Hepatocyte (in vitro differentiated cells): ENCODE measurements at regions not wholly inside any gene's neighbourhood (a gene's known extent, or its start where the extent isn't known, plus 50 kb on each side); places are given as distances from the start of the nearest gene placed in this dataset.

ENCODE experiments used
- DNase-seq: peaks from one replicate; pipeline ENCODE4 v3.0.0-alpha.2; 2016; ENCODE audit warnings: low spot score
- H2AFZ ChIP-seq: fragments of 200-600 bp; sonication (generic); 2 replicates; pipeline ENCODE4 v1.6.0; 2016; ENCODE audit warnings: antibody characterized with exemption, mild to moderate bottlenecking
- H3K27ac ChIP-seq: fragments of 200-600 bp; sonication (generic); 2 replicates; pipeline ENCODE4 v1.5.1; 2016; ENCODE audit warnings: mild to moderate bottlenecking
- H3K27me3 ChIP-seq: fragments of 200-600 bp; sonication (generic); 2 replicates; pipeline ENCODE4 v1.6.1; 2016
- H3K36me3 ChIP-seq: fragments of 200-600 bp; sonication (generic); replicated peaks from 2 replicates; pipeline ENCODE4 v1.5.1; 2016; ENCODE audit warnings: low read depth; ENCODE audit not compliant: insufficient read depth
- H3K4me1 ChIP-seq: fragments of 200-600 bp; sonication (generic); 2 replicates; pipeline ENCODE4 v1.5.1; 2016; ENCODE audit warnings: mild to moderate bottlenecking, moderate library complexity; ENCODE audit not compliant: insufficient read depth
- H3K4me2 ChIP-seq: fragments of 200-600 bp; sonication (generic); 2 replicates; pipeline ENCODE4 v1.6.0; 2016
- H3K4me3 ChIP-seq: fragments of 200-600 bp; sonication (generic); 2 replicates; pipeline ENCODE4 v1.5.1; 2016; ENCODE audit warnings: mild to moderate bottlenecking
- H3K79me2 ChIP-seq: fragments of 200-600 bp; sonication (generic); 2 replicates; pipeline ENCODE4 v1.6.0; 2017; ENCODE audit warnings: mild to moderate bottlenecking
- H3K9me2 ChIP-seq: fragments of 200-600 bp; sonication (generic); replicated peaks from 2 replicates; pipeline ENCODE4 v1.6.0; 2017; ENCODE audit warnings: mild to moderate bottlenecking; ENCODE audit not compliant: insufficient read depth
- H3K9me3 ChIP-seq: fragments of 200-600 bp; sonication (generic); 2 replicates; pipeline ENCODE4 v1.5.1; 2016; ENCODE audit warnings: low read depth, mild to moderate bottlenecking
- H4K20me1 ChIP-seq: fragments of 200-600 bp; sonication (generic); 2 replicates; pipeline ENCODE4 v1.6.0; 2016; ENCODE audit warnings: mild to moderate bottlenecking; ENCODE audit not compliant: insufficient read depth, poor library complexity, severe bottlenecking
- CTCF ChIP-seq: fragments of 200-600 bp; sonication (generic); IDR thresholded peaks from 2 replicates; pipeline ENCODE4 v1.5.1; 2016; ENCODE audit warnings: antibody characterized with exemption, mild to moderate bottlenecking; ENCODE audit not compliant: poor library complexity
- EZH2 ChIP-seq: fragments of 200-600 bp; sonication (generic); IDR thresholded peaks from 2 replicates; pipeline ENCODE4 v1.6.1; 2016; ENCODE audit warnings: antibody characterized with exemption, mild to moderate bottlenecking, borderline replicate concordance
- EZH2phosphoT487 ChIP-seq: fragments of 200-600 bp; sonication (generic); IDR thresholded peaks from one replicate; pipeline ENCODE4 v1.6.1; 2018; ENCODE audit warnings: antibody characterized with exemption, mild to moderate bottlenecking, low read depth, moderate library complexity; ENCODE audit not compliant: unreplicated experiment, severe bottlenecking
- WGBS: methylation state at CpG from one replicate; pipeline ENCODE4 v1.1.6; 2016; ENCODE audit warnings: low lambda C conversion rate; ENCODE audit errors: missing lambda C conversion rate; 5-methylcytosine and 5-hydroxymethylcytosine counted together

DNA sequence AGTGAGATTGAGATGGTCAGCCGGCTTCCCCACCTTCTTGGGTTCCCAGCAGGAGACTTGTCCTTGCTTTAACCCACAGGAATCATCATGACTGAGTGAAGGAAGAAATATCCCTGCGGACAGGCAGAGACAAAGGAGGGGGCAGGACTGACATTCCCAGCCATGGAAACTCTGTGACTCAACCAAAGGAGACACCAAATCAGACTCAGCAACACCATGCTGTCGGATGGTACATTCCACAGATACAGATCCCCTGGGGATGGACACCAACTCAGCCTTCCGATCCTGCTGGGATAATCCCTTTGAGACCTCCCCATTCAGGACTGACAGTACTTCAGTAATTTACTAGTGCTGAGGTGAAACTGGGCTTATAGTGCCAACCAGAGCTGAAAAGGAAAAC, 518.3 kb downstream of the XIRP2 start:
- Histone ChIP-seq H2AFZ (no peak overlapping the region), H3K9me3 (no peaks in the 10 kb centered on the region), H3K9me2 (no peaks in the 10 kb centered on the region), H3K4me1 (no peaks in the 10 kb centered on the region), H3K4me2 (no peak overlapping the region), H3K79me2 (no peaks in the 10 kb centered on the region), H3K27me3 (no peaks in the 10 kb centered on the region), H3K4me3 (no peak overlapping the region), H4K20me1 (no peaks in the 10 kb centered on the region), H3K27ac (no peak overlapping the region), H3K36me3 (no peaks in the 10 kb centered on the region)
- DNase-seq, result no peak
- TF ChIP-seq EZH2phosphoT487 (no peak), EZH2 (no peak), CTCF (no peak)
- WGBS, result 33% methylated on average over 4 of the region's 4 CpGs

DNA sequence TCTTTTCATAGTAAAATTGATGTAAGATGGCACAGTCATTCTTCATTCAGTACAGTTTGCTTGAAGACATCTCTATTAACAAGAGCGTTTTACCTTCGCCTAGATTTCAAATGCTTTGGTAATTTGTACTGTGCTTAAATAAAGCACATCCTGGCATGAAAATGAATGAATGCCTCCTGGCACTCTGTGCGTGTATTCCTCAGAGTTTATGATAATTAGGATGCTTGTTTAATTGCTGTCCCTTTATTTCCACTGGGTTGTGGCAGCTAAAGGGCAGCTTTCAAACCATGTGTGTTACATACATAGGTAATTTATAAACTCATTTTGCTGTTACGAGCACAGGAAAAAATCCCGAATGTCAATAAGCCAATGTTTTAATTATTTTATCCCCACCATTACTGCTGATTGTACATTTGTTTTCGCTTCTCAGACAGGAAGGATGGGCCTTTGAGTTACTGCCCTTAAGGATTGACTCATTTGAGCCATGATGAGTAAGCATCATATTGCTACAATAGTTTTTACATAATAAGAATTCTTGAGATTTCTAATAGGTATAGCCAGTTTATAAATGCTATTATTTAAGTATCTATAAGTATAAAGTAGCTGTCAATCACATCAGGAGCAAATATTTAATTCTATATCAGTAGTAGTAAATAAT, 516.5 kb downstream of the XIRP2 start:
- Histone ChIP-seq H3K9me3 (no peaks in the 10 kb centered on the region), H4K20me1 (no peaks in the 10 kb centered on the region), H3K27ac (no peak overlapping the region), H3K27me3 (no peaks in the 10 kb centered on the region), H3K79me2 (no peaks in the 10 kb centered on the region), H3K4me1 (no peaks in the 10 kb centered on the region), H2AFZ (no peak overlapping the region), H3K4me3 (no peak overlapping the region), H3K4me2 (no peak overlapping the region), H3K36me3 (no peaks in the 10 kb centered on the region), H3K9me2 (no peaks in the 10 kb centered on the region)
- TF ChIP-seq CTCF (no peak), EZH2 (no peak), EZH2phosphoT487 (no peak)
- DNase-seq, result no peak
- WGBS, result 94% methylated on average over 6 of the region's 6 CpGs

DNA sequence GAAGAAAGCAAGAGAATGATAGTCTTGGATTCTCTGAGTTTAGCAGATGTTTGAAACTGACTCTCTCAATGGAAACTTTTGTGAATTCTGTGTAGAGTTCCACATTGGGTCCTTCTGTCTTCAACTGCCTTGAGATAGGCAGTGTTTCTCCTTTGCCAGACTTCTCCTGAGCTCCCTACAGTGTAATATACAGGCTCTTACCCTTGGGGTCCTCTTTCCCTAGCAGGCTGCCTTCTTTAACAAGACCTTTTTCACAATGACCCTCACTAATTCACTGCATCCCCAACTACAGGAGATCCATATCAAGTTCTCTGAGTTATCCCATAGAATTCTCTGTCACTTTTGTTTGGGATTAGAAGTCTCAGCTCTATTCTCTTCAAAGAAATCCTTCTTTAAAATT, 513.0 kb downstream of the XIRP2 start:
- no peaks in the 10 kb centered on the region for H3K79me2 ChIP-seq

More for the DNA sequence above, 513.0 kb downstream of the XIRP2 start:
- Histone ChIP-seq H3K9me3 (no peaks in the 10 kb centered on the region), H3K27me3 (no peaks in the 10 kb centered on the region), H3K4me3 (no peak overlapping the region), H3K4me2 (no peak overlapping the region), H4K20me1 (no peaks in the 10 kb centered on the region), H3K36me3 (no peaks in the 10 kb centered on the region), H3K9me2 (no peaks in the 10 kb centered on the region), H3K27ac (no peak overlapping the region), H2AFZ (no peak overlapping the region), H3K4me1 (no peaks in the 10 kb centered on the region)
- DNase-seq, result no peak
- no peak for TF ChIP-seq CTCF
- TF ChIP-seq EZH2phosphoT487, result no peak
- TF ChIP-seq EZH2, result no peak
